Stimulated activated CD4-positive, alpha-beta T cell treated with anti-CD3 and anti-CD28 coated beads, Interleukin-2, amount 100 ng/mL, for 48 hours (primary cell): ENCODE measurements at regions not wholly inside any gene's neighbourhood (a gene's known extent, or its start where the extent isn't known, plus 50 kb on each side); places are given as distances from the start of the nearest gene placed in this dataset.
"Not testable (repeated sequence)": the region's sequence is repeated elsewhere in the genome, so short reads cannot be mapped to it uniquely, and the experiment has no call there.

ENCODE experiments used
- DNase-seq, 2 donors: peaks; one replicate each; pipeline ENCODE4 v3.0.0-alpha.2; 2020

GRCh38 chr5:147084702-147085101, 150.1 kb upstream of the STK32A start:
- no peak for DNase-seq

GRCh38 chr5:147085409-147085808, 149.4 kb upstream of the STK32A start:
- no peak for DNase-seq

- DNase-seq, result no peak
These were observed 142.8 kb upstream of the STK32A start for GRCh38 chr5:147092044-147092443.

- no peak for DNase-seq
These were observed 141.7 kb upstream of the STK32A start for GRCh38 chr5:147093138-147093537.

GRCh38 chr5:147095740-147096139, 139.1 kb upstream of the STK32A start:
- DNase-seq, result no peak

GRCh38 chr5:147098233-147098790, 136.5 kb upstream of the STK32A start:
- DNase-seq, result peak; percentile 3 to 15

- DNase-seq, result no peak
These were observed 133.0 kb upstream of the STK32A start for GRCh38 chr5:147101659-147102369.

GRCh38 chr5:147112899-147113298, 121.9 kb upstream of the STK32A start:
- no peak for DNase-seq

- DNase-seq, result no peak
These were observed 120.9 kb upstream of the STK32A start for GRCh38 chr5:147113967-147114366.

GRCh38 chr5:147139759-147140158, 95.1 kb upstream of the STK32A start:
- not testable (repeated sequence) for DNase-seq

- no peak for DNase-seq
These were observed 94.3 kb upstream of the STK32A start for GRCh38 chr5:147140558-147140957.

- DNase-seq, result not testable (repeated sequence)
These were observed 93.2 kb upstream of the STK32A start for GRCh38 chr5:147141580-147141979.

GRCh38 chr5:147143215-147143614, 91.6 kb upstream of the STK32A start:
- DNase-seq, result no peak

- DNase-seq, result no peak
These were observed 89.5 kb upstream of the STK32A start for GRCh38 chr5:147145328-147145727.

- no peak for DNase-seq
These were observed 86.1 kb upstream of the STK32A start for GRCh38 chr5:147148715-147149114.

GRCh38 chr5:147152086-147152485, 82.7 kb upstream of the STK32A start:
- DNase-seq, result no peak

- no peak for DNase-seq
These were observed 80.0 kb upstream of the STK32A start for GRCh38 chr5:147154809-147155208.

GRCh38 chr5:147156012-147156411, 78.8 kb upstream of the STK32A start:
- no peak for DNase-seq

- DNase-seq, result no peak
These were observed 73.7 kb upstream of the STK32A start for GRCh38 chr5:147160902-147161700.

GRCh38 chr5:147162740-147163139, 72.1 kb upstream of the STK32A start:
- no peak for DNase-seq

- DNase-seq, result no peak
These were observed 67.3 kb upstream of the STK32A start for GRCh38 chr5:147167529-147167928.

GRCh38 chr5:147168578-147169327, 66.1 kb upstream of the STK32A start:
- DNase-seq, result no peak

GRCh38 chr5:147169399-147169798, 65.4 kb upstream of the STK32A start:
- no peak for DNase-seq
